ENCODE measurements at regions not wholly inside any gene's neighbourhood (a gene's known extent, or its start where the extent isn't known, plus 50 kb on each side); places are given as distances from the start of the nearest gene placed in this dataset.

DNA sequence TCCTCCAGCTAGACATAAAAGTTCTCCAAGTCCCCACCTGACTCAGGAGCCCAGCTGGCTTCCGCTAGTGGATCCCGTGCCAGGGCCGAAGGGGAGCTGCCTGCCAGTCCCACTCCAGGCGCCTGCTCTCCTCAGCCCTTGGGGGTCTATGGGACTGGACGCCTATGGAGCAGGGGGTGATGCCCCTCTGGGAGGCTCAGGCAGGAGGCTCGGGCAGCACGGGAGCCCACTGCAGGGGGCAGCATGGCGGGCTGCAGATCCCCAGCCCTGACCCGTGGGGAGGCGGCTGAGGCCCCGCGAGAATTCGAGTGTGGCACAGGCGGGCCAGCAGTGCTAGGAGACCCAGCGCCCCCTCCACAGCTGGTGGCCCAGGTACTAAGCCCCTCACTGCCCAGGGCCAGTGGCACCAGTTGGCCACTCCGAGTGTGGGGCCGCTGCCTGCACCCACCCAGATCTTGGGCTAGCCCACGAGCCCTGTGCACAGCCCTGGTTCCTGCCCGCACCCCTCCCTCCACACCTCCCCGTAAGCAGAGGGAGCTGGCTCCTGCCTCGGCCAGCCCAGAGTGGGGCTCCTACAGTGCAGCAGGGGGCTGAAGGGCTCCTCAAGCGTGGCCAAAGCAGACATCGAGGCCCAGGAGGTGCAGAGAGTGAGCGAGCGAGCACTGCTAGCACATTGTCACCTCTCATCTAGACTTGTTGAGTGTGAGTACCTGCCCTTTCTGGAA lies 221.3 kb upstream of the NSMCE3 start:
- no peak for DNase-seq

DNA sequence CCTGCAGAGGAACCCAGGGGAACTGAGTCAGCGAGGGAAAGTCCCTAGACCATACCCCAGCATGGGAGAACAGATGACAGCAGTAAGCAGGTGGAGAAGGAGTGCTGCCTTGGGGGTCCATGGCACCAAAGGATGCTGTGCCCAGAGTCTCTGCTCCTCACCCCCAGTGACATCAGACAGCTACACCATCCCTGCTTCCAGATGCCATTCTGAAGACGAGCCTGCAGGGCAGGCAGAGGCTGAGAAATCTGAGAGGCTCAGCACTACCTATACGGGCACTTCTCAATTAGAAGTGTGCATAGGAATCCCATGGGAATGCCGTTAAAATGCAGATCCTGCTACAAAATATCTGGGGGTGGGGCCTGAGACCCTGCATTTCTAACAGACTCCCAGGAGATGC lies 211.3 kb upstream of the NSMCE3 start:
- no peak for DNase-seq

DNA sequence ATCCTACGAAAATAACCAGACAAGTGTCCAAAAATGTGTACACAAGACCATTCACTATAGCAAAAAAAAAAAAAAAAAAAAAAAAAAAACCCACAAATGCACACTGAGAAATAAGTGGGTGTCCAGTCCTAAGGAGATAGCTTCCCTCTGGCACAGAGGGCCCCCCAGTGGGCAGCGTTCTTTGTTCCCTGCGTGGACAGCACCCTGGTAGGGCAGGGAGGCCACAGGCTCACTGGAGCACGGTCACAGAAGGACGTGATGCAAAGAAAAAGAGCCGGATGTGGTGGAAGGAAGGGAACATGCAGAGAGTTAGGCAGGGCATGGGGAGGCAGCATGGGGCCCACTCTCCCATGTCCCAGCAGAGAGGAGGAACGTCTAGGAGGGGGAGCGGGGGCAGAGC lies 210.7 kb upstream of the NSMCE3 start:
- DNase-seq = no peak

GRCh38 chr15:29477256-29477655 lies 207.6 kb upstream of the NSMCE3 start:
- no peak for DNase-seq

- DNase-seq = no peak
Observed at GRCh38 chr15:29476503-29477080, 207.0 kb upstream of the NSMCE3 start.

GRCh38 chr15:29475096-29475495 lies 205.5 kb upstream of the NSMCE3 start:
- DNase-seq = no peak

- no peak for DNase-seq
Observed at GRCh38 chr15:29473621-29474105, 204.0 kb upstream of the NSMCE3 start.

DNA sequence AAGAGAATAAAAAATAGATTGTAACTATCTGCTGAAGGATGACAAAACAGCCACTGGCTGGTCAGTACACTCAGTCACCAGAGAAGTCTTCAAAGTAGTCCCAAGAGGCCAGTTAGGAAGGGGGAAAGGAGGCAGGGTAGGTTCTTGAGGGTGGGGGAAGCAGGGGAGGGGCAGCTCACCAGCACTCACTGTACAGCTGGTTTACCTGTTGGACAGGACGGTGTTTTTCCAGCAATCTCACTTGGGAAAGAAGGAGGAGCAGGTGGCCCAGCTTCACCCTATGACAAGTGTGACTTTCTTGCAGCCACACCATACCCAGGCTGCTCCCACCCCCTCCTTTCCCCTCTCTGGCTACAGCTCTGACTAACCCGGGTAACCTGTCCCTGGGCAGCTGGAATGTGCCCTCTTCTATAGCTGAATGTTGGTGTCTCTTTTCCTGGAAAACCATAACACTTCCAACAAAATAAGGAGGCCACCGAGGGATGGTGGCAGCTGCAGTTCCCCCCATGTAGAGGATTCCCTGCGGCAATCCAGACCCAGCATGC lies 203.4 kb upstream of the NSMCE3 start:
- no peak for DNase-seq

GRCh38 chr15:29471757-29472156 lies 202.1 kb upstream of the NSMCE3 start:
- no peak for DNase-seq

DNA sequence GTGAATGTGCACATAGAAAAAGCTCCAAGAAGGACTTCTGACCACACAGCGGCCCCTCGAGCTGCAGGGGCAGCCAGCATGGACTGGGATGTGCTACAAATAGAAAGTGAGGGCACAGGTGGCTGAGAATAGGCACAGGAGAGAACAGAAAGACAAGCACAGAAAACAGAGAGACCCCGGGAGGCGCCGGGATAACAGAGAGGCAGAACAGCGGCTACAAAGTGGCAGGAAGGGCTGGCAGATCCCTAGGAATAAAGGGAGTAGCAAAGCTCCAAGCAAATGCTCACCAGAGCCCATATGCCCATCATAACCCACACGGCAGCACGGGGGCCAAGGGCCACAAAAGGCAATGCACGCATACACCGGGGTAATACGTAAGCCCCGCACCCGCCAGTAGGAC lies 201.7 kb upstream of the NSMCE3 start:
- DNase-seq = no peak

DNA sequence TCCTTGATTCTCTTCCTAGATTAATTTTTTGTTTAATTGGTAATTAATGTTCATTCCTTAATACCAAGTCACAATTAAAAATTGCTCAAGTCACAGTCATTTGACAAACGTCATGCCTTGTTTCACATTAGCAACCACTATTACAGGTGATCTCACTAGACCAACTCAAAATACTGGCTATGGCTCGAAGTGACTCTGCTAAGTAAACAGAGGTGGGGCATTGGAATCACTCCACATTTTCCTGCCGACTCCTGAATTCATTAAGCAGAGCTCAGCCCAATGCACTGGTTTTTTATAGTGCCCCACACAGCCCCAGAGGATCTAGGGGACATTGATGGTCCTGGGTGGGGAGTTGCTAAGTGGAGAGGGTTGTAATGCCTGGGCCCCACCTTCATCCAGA lies 201.2 kb upstream of the NSMCE3 start:
- DNase-seq = no peak

DNA sequence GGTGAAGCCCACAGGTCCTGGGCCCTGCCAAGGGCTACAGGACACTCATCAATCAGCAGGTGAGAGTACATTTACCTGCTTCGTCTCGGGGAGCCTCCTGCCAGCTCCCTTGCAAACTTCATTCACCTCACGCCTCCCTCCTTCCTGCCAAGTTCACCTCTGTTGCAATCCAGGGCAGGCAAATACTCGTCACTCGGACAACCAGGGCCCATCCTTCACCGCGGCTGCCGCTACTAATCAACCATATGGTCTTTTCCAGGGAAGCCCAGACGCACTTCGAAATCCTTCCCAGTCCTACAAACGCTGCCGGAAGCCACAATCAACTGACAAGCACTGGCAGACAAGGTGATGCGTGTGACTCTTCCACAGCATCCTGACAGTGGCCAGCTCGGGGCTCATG lies 200.7 kb upstream of the NSMCE3 start:
- DNase-seq = no peak

DNA sequence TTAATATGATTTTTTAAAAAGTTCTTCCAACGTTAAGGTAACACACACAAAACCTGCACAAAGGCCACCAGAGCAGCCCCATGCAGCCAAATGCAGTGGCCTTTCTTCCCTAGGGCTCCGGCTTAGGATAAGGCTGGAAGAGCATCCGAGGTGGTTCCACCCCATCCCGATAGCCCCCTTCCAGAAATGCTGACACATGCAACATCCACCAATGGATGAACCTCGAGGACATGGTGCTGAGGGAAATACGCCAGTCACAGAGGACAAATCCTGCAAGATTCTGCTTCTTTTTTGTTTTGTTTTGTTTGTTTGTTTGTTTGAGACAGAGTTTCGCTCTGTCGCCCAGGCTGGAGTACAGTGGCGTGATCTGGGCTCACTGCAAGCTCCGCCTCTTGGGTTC lies 199.3 kb upstream of the NSMCE3 start:
- no peak for DNase-seq

- DNase-seq = no peak
Observed at GRCh38 chr15:29467091-29467490, 197.5 kb upstream of the NSMCE3 start.

- no peak for DNase-seq
Observed at GRCh38 chr15:29466292-29466691, 196.7 kb upstream of the NSMCE3 start.

DNA sequence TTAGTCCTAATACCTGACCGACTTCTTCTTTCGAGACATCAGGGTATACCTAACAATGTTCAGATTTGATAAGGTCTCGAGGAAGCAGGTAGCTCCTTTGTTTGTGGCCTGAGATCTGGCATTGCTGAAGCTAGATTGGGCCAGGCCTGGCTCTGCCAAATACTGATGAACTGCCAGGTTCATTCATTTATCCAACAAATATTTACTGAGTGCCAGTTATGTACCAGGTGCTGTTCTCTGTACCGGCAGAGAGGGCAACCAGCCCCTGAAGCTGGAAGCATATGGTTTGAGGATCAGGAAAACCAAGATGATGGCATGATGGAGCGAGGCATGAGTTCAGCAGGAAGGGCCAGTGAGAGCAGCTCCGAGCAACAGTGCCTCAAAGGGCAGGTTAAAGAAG lies 196.2 kb upstream of the NSMCE3 start:
- no peak for DNase-seq

DNA sequence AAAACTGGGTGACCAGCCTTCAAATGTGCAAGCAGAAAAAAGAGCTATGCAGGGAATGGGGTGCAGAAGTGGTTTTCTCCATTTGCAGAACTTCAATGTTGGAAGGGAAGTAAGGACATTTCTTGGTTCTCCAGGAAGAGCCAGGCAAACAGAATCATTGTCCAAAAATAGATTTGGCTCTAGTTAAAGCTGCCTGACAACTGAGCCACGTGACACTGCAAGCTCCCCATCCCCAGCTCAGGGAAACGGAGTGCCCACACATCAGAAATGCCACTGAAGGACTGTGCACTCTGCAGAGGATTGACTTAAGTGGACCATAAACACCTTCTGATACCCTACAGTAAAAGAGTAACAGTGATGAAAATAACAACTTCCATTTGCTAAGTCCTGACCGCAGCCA lies 195.6 kb upstream of the NSMCE3 start:
- no peak for DNase-seq

DNA sequence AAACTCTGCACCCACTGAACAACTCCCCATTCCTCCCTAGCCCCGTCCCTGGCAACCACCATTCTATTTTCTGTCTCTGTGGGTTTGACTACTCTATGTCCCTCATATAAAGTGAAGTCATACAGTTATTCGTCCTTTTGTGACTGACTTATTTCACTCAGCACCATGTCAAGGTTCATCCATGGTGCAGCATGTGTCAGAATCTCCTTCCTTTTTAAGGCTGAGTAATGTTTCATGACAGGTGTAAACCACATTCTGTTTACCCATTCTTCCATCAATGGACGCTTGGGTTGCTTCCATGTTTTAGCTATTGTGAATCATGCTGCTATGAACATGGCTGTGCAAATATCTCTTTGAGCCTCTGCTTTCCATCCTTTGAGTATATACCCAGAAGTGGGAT lies 192.3 kb upstream of the NSMCE3 start:
- no peak for DNase-seq

DNA sequence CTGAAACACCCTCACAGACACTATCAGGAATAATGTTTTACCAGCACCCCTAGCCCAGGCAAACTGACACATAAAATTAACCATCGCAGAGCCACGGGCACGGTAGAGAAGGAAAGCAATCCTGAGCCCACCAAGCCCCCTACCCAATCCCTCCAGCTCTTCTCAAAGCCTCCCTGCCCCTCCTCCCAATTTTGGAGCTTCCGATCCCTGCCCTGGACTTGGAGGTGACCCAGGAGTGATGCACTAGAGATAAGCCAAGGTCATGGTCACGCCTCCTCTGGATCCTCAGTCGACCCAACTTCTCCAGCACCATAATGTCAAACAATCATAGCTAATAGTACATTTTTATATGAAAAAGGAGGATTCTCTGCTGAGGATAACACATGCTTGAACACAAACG lies 188.7 kb upstream of the NSMCE3 start:
- DNase-seq = no peak

DNA sequence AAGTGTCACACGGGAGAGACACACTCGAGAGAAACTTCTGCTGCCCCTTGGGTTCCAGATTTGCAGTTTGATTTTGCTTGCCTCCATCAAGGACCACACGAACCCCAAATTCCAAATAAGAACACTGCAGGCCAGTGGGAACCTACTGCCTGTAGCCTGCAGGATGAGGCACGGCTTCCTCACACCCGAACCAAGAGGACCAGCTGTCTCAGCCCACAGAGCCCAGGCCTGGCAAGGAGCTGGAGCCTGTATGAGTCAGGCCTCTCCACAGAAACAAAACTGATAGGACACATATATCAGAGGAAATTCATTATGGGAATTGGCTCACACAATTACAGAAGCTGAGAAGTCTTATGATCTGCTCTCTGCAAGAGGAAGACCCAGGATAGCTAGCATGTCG lies 188.1 kb upstream of the NSMCE3 start:
- no peak for DNase-seq

- no peak for DNase-seq
Observed at GRCh38 chr15:29456964-29457363, 187.3 kb upstream of the NSMCE3 start.

GRCh38 chr15:29456255-29456654 lies 186.6 kb upstream of the NSMCE3 start:
- no peak for DNase-seq

- DNase-seq = no peak
Observed at GRCh38 chr15:29455530-29455929, 185.9 kb upstream of the NSMCE3 start.

GRCh38 chr15:29455055-29455454 lies 185.4 kb upstream of the NSMCE3 start:
- DNase-seq = no peak

Data from fibroblast of skin of abdomen (primary cell).